GM23338 (cell line): ENCODE measurements at regions not wholly inside any gene's neighbourhood (a gene's known extent, or its start where the extent isn't known, plus 50 kb on each side); places are given as distances from the start of the nearest gene placed in this dataset.

Experiments
- CREB1 ChIP-seq: fragments of 250-450 bp; sonication (Bioruptor Pico); IDR thresholded peaks from 2 replicates; pipeline ENCODE4 v1.5.0; 2020; ENCODE audit warnings: low read depth, mild to moderate bottlenecking, moderate library complexity
- CTCF ChIP-seq, 2 experiments: fragments of 200-600 bp in 1 of 2; sonication (generic) in 1 of 2; conservative IDR thresholded peaks; 2 replicates each; pipeline versions ENCODE4 v1.5.1 to v1.6.1; 2016 to 2017; ENCODE audit warnings: antibody characterized with exemption in 2 of 2, low read depth in 2 of 2, mild to moderate bottlenecking in 2 of 2, moderate library complexity in 1 of 2
- ETS1 ChIP-seq: IDR thresholded peaks from 2 replicates; pipeline ENCODE4 v1.6.1; 2016; ENCODE audit warnings: antibody characterized with exemption
- EZH2 ChIP-seq: fragments of 200-600 bp; sonication (generic); IDR thresholded peaks from one replicate; pipeline ENCODE4 v1.8.0; 2017; ENCODE audit warnings: antibody characterized with exemption, mild to moderate bottlenecking, low read depth; ENCODE audit not compliant: unreplicated experiment
- EZH2phosphoT487 ChIP-seq: fragments of 200-600 bp; sonication (generic); IDR thresholded peaks from one replicate; pipeline ENCODE4 v1.8.1; 2018; ENCODE audit warnings: antibody characterized with exemption; ENCODE audit not compliant: unreplicated experiment
- JUNB ChIP-seq: IDR thresholded peaks from one replicate; pipeline ENCODE4 v1.6.1; 2016; ENCODE audit warnings: antibody characterized with exemption; ENCODE audit not compliant: unreplicated experiment
- POLR2AphosphoS5 ChIP-seq: IDR thresholded peaks from 2 replicates; pipeline ENCODE4 v1.6.1; 2016; ENCODE audit warnings: antibody characterized with exemption, low read depth
- REST ChIP-seq: IDR thresholded peaks from one replicate; pipeline ENCODE4 v1.6.1; 2018; ENCODE audit warnings: antibody characterized with exemption; ENCODE audit not compliant: unreplicated experiment
- ZNF331 ChIP-seq: fragments of 250-450 bp; sonication (Bioruptor Pico); IDR thresholded peaks from 2 replicates; pipeline ENCODE4 v1.5.0; 2020; ENCODE audit warnings: low read depth, mild to moderate bottlenecking, moderate library complexity
- ZNF462 ChIP-seq: fragments of 250-450 bp; sonication (Bioruptor Pico); IDR thresholded peaks from 2 replicates; pipeline ENCODE4 v1.5.0; 2020; ENCODE audit warnings: mild to moderate bottlenecking, moderate library complexity

GRCh38 chr15:70341566-70341965 lies 243.8 kb upstream of the TLE3 start:
- no peak for TF ChIP-seq CTCF (conservative IDR thresholded peaks at IDR 0.05; ENCODE audit: low read depth in 2 of 2)
- TF ChIP-seq JUNB = no peak
- no peak for TF ChIP-seq REST
- no peak for TF ChIP-seq POLR2AphosphoS5
- TF ChIP-seq EZH2phosphoT487 = no peak
- no peak for TF ChIP-seq EZH2
- TF ChIP-seq ETS1 = no peak
- TF ChIP-seq ZNF462 (CRISPR knock-in tag) = no peak
- no peak for TF ChIP-seq CREB1 (CRISPR knock-in tag)
- TF ChIP-seq ZNF331 (CRISPR knock-in tag) = no peak
